Memory B cell (primary cell): ENCODE measurements at regions not wholly inside any gene's neighbourhood (a gene's known extent, or its start where the extent isn't known, plus 50 kb on each side); places are given as distances from the start of the nearest gene placed in this dataset.

Source experiments
- ATAC-seq: fragments of 150-1000 bp; cut with Tn5 transposase; 2 replicates; pipeline ENCODE4 v1.10.0; 2021; ENCODE audit warnings: low read depth, mild to moderate bottlenecking, moderate library complexity
- DNase-seq, 2 donors: peaks; one replicate each; pipeline ENCODE4 v3.0.0; 2022; ENCODE audit warnings: low spot score in 2 of 2
- H3K27ac Mint-ChIP-seq: one replicate; pipeline ENCODE4 v1.8.0; 2022; ENCODE audit warnings: mild to moderate bottlenecking, moderate library complexity, mixed read lengths
- H3K27me3 Mint-ChIP-seq: one replicate; pipeline ENCODE4 v1.8.0; 2022; ENCODE audit warnings: mixed read lengths
- H3K36me3 Mint-ChIP-seq: one replicate; pipeline ENCODE4 v1.8.0; 2022; ENCODE audit warnings: mild to moderate bottlenecking, mixed read lengths
- H3K4me1 Mint-ChIP-seq: one replicate; pipeline ENCODE4 v1.8.0; 2022; ENCODE audit warnings: mixed read lengths
- H3K4me3 Mint-ChIP-seq: one replicate; pipeline ENCODE4 v1.8.0; 2022; ENCODE audit warnings: mild to moderate bottlenecking, moderate library complexity, mixed read lengths
- H3K9me3 Mint-ChIP-seq: one replicate; pipeline ENCODE4 v1.8.0; 2022; ENCODE audit warnings: mixed read lengths

GRCh38 chr5:86814315-86814714 lies 196.6 kb downstream of the COX7C start:
- no peak overlapping the region for H3K27ac Mint-ChIP-seq
- ATAC-seq (no peak), DNase-seq (no peak)
- H3K36me3 Mint-ChIP-seq: no peaks in the 10 kb centered on the region
- H3K4me3 Mint-ChIP-seq: no peak overlapping the region
- H3K9me3 Mint-ChIP-seq: no peaks in the 10 kb centered on the region
- H3K4me1 Mint-ChIP-seq: no peaks in the 10 kb centered on the region
- no peaks in the 10 kb centered on the region for H3K27me3 Mint-ChIP-seq

- DNase-seq: no peak
- Mint-ChIP-seq H3K9me3 (no peaks in the 10 kb centered on the region), H3K27me3 (no peaks in the 10 kb centered on the region), H3K36me3 (no peaks in the 10 kb centered on the region), H3K4me1 (no peaks in the 10 kb centered on the region), H3K4me3 (no peak overlapping the region), H3K27ac (no peak overlapping the region)
- no peak for ATAC-seq
These were observed 197.2 kb downstream of the COX7C start for GRCh38 chr5:86814907-86815306.

- Mint-ChIP-seq H3K4me3 (no peak overlapping the region), H3K4me1 (no peaks in the 10 kb centered on the region)
- ATAC-seq: no peak
These were observed 206.9 kb downstream of the COX7C start for GRCh38 chr5:86824637-86825036.

GRCh38 chr5:86831128-86831527 lies 213.4 kb downstream of the COX7C start:
- Mint-ChIP-seq H3K27me3 (no peaks in the 10 kb centered on the region), H3K4me1 (no peaks in the 10 kb centered on the region), H3K27ac (no peak overlapping the region), H3K36me3 (no peaks in the 10 kb centered on the region), H3K9me3 (peaks cover 1% of the 10 kb centered on the region), H3K4me3 (no peak overlapping the region)
- DNase-seq (no peak), ATAC-seq (no peak)

More at GRCh38 chr5:86824637-86825036, 206.9 kb downstream of the COX7C start:
- H3K27me3 Mint-ChIP-seq: no peaks in the 10 kb centered on the region
- no peak for DNase-seq
- H3K27ac Mint-ChIP-seq: no peak overlapping the region
- H3K36me3 Mint-ChIP-seq: no peaks in the 10 kb centered on the region
- peaks cover 1% of the 10 kb centered on the region for H3K9me3 Mint-ChIP-seq

DNA sequence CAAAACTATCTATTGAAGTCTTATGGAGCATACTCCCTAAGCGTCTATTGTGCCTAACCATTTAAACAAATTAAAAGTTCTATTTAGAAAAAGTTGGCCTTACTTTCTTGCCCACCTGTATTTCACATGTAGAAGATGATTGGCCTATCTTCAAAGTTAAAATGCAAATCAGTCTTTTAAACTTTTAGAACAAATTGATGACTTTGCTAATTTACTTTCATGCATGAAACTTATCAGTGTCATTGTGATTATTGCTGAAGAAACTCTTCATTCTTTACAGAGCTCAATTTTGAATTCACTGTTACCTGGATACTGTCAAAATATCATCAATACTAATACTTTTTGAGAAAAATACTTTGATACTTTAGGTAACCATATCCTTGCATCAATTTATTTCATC lies 216.1 kb downstream of the COX7C start:
- Mint-ChIP-seq H3K4me3 (no peak overlapping the region), H3K27ac (no peak overlapping the region), H3K9me3 (peaks cover 1% of the 10 kb centered on the region), H3K36me3 (no peaks in the 10 kb centered on the region), H3K4me1 (no peaks in the 10 kb centered on the region), H3K27me3 (no peaks in the 10 kb centered on the region)
- no peak for DNase-seq
- ATAC-seq: no peak

GRCh38 chr5:86837610-86838009 lies 219.9 kb downstream of the COX7C start:
- ATAC-seq (no peak), DNase-seq (no peak)
- Mint-ChIP-seq H3K27ac (no peak overlapping the region), H3K9me3 (no peaks in the 10 kb centered on the region), H3K27me3 (no peaks in the 10 kb centered on the region), H3K36me3 (no peaks in the 10 kb centered on the region), H3K4me3 (no peak overlapping the region), H3K4me1 (no peaks in the 10 kb centered on the region)

DNA sequence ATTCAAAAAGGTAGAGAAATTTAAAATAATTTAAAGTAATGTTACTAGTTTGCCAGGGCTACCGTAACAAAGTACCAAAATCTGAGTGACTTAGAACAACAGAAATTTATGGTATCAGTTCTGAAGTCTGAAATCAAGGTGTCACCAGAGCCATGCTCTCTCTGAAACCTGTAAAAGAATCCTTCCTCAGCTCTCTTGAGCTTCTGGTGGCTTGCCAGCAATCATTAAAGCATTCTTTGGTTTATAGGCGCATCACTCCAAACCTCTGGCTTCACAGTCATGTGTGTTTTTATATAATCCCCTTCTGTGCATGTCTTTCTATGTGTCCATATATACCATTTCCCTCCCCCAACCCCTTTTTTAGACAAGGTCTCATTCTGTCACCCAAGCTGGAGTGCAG lies 220.3 kb downstream of the COX7C start:
- Mint-ChIP-seq H3K27ac (no peak overlapping the region), H3K27me3 (no peaks in the 10 kb centered on the region), H3K4me3 (no peak overlapping the region), H3K4me1 (no peaks in the 10 kb centered on the region), H3K36me3 (no peaks in the 10 kb centered on the region), H3K9me3 (no peaks in the 10 kb centered on the region)
- ATAC-seq (no peak), DNase-seq (no peak)

DNA sequence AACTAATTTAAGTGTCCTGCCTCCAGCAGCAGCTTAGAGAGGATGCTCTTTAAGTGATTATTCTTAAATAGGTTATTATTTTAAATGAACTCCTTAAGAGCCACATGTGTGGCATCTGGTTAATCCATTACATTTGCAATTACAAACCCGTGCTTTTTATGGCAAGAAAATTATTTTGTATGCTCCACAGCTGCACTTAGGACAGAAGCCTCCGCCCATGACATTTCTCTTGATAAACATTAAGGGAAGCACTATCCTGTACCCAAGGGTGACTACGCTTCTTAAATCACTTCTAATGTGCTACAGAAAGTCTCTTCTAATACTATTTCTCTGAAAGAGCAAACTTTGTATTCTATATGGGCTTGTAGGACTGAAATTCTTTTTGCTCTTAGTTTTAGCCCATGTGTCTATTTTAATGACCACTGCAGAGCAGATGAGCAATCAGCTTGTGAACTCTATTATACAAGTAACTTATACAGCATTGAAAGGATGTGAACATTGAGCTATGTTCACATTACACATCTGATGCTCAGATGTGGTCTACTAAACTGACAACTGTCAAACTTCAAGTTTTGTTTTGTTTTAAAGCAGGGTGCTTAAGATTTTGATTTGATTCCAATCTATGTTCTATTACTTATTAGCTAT lies 223.4 kb downstream of the COX7C start:
- Mint-ChIP-seq H3K27me3 (peaks cover 1% of the 10 kb centered on the region), H3K4me3 (no peak overlapping the region), H3K9me3 (peaks cover 2% of the 10 kb centered on the region), H3K27ac (no peak overlapping the region), H3K4me1 (no peaks in the 10 kb centered on the region), H3K36me3 (peaks cover 2% of the 10 kb centered on the region)
- no peak for ATAC-seq
- DNase-seq: no peak

GRCh38 chr5:86858442-86858841 lies 240.7 kb downstream of the COX7C start:
- Mint-ChIP-seq H3K27me3 (peaks cover 2% of the 10 kb centered on the region), H3K36me3 (peaks cover 4% of the 10 kb centered on the region), H3K27ac (no peak overlapping the region), H3K4me1 (no peaks in the 10 kb centered on the region), H3K4me3 (no peak overlapping the region), H3K9me3 (no peaks in the 10 kb centered on the region)
- no peak for ATAC-seq
- no peak for DNase-seq

DNA sequence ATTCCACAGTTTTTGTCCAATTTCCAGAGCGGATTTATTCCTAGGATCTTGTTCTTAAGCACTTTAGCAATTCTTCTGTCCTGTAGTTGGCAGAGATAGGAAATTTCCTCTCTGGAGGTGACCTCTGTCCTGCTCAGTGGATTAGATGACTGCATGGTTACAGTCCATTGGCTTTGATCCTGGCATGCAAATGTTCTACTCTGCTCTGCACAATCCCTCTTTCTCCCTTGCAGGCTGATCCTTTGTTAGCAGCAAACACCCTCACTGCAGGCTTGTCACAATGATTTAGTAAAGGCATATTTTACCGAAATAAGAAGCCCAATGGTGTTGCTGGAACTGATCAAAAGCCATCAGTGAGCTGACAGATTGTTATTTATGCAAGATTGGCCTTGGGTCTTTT lies 243.8 kb downstream of the COX7C start:
- H3K36me3 Mint-ChIP-seq: no peaks in the 10 kb centered on the region
- no peaks in the 10 kb centered on the region for H3K27me3 Mint-ChIP-seq
- H3K4me1 Mint-ChIP-seq: no peaks in the 10 kb centered on the region
- no peak overlapping the region for H3K27ac Mint-ChIP-seq
- H3K9me3 Mint-ChIP-seq: no peaks in the 10 kb centered on the region
- ATAC-seq: no peak
- DNase-seq: no peak
- H3K4me3 Mint-ChIP-seq: no peak overlapping the region

GRCh38 chr5:86862093-86862492 lies 244.4 kb downstream of the COX7C start:
- ATAC-seq: no peak
- Mint-ChIP-seq H3K36me3 (no peaks in the 10 kb centered on the region), H3K4me3 (no peak overlapping the region), H3K4me1 (no peaks in the 10 kb centered on the region), H3K9me3 (no peaks in the 10 kb centered on the region), H3K27me3 (no peaks in the 10 kb centered on the region), H3K27ac (no peak overlapping the region)
- DNase-seq: no peak

GRCh38 chr5:86864051-86864450 lies 246.3 kb downstream of the COX7C start:
- H3K4me3 Mint-ChIP-seq: no peak overlapping the region
- no peaks in the 10 kb centered on the region for H3K9me3 Mint-ChIP-seq
- no peaks in the 10 kb centered on the region for H3K36me3 Mint-ChIP-seq
- ATAC-seq (no peak), DNase-seq (no peak)
- peaks cover 3% of the 10 kb centered on the region for H3K4me1 Mint-ChIP-seq
- no peak overlapping the region for H3K27ac Mint-ChIP-seq
- no peaks in the 10 kb centered on the region for H3K27me3 Mint-ChIP-seq

DNA sequence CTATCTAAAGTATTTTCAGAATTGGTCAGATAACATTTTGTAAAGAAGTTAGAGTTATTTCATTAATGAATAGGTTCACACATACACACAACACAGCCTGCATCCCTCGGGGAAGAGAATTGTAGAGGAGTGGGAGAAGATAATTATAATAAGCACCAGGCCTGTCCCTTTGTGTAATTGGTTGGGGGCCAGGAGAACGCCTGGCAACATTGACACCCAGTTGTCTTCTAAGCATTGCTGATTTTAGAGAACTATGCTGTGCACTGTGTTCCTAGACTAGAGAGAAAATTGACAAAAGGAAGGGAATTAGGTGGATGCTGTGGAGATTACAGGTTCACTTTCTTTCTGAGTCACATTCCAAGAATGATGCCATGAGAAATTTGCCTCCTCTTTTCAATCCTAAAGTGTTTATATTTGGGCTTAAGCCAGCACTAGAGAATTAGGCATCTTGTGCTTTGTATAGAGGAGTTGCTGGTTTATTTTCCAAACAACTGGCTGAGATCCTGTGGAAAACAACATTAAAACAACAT lies 247.6 kb downstream of the COX7C start:
- DNase-seq (no peak), ATAC-seq (no peak)
- Mint-ChIP-seq H3K36me3 (no peaks in the 10 kb centered on the region), H3K27me3 (no peaks in the 10 kb centered on the region), H3K27ac (no peak overlapping the region), H3K4me3 (no peak overlapping the region), H3K4me1 (peaks cover 6% of the 10 kb centered on the region), H3K9me3 (no peaks in the 10 kb centered on the region)

DNA sequence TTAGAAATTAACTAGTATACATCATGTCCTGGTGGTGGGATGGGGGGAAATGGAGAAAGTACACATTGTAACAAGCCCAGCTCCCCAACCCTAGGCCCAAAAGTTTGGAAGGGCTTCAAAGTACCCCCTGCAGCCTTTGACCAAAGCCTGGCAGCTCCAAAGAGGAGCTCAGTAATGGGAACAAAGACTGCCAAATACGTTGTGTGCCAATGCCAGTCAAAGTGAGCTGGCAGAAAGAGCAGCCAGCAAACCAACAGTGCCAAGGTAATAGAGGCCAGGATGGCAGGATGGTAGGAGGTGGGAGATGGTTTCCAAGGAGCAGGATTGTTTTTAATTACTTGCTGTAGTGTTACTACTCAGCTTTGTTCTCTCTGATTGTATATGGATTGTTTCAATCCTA lies 248.3 kb downstream of the COX7C start:
- H3K4me1 Mint-ChIP-seq: peaks cover 6% of the 10 kb centered on the region
- no peaks in the 10 kb centered on the region for H3K36me3 Mint-ChIP-seq
- H3K9me3 Mint-ChIP-seq: no peaks in the 10 kb centered on the region
- DNase-seq: no peak
- no peak overlapping the region for H3K4me3 Mint-ChIP-seq
- ATAC-seq: no peak
- H3K27ac Mint-ChIP-seq: no peak overlapping the region
- no peaks in the 10 kb centered on the region for H3K27me3 Mint-ChIP-seq

DNA sequence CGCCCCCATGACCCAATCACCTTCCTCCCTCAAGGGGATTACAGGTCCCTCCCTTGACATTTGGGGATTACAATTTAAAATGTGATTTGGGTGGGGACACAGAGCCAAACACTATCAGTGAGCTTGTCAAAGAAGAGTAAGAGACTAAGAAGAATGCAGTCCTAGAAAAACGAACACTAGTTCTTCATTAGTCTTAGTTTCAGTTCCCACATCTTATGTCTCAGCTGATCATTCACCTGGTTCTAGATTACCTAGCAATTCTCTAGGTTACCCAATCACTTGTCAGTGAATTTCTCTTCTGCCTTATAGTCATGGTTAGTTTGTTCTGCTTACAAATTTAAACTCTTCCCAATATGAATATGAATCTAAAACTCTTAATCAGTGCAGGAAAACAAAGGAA lies 251.5 kb downstream of the COX7C start:
- Mint-ChIP-seq H3K9me3 (no peaks in the 10 kb centered on the region), H3K27ac (no peak overlapping the region), H3K36me3 (no peaks in the 10 kb centered on the region), H3K4me3 (no peak overlapping the region), H3K27me3 (no peaks in the 10 kb centered on the region), H3K4me1 (peaks cover 6% of the 10 kb centered on the region)
- DNase-seq (no peak), ATAC-seq (peak; percentile 71)
